Adrenal gland (tissue), 9 donors: ENCODE measurements at regions not wholly inside any gene's neighbourhood (a gene's known extent, or its start where the extent isn't known, plus 50 kb on each side); places are given as distances from the start of the nearest gene placed in this dataset.

ENCODE experiments used
- DNase-seq, 7 donors: peaks; one replicate each; pipeline ENCODE4 v3.0.0-alpha.2; 2019 to 2020
- H3K27ac ChIP-seq, 5 donors: fragments of 200-600 bp; sonication (generic) in 4 of 5; 1 replicate in 3 of 5; 2 replicates in 2 of 5; pipeline versions ENCODE4 v1.5.1 to v1.8.0; 2016 to 2020; ENCODE audit warnings: mild to moderate bottlenecking in 1 of 5
- H3K27me3 ChIP-seq: fragments of 200-600 bp; 2 replicates; pipeline ENCODE4 v1.8.0; 2021
- H3K36me3 ChIP-seq, 2 donors: fragments of 200-600 bp; replicated peaks in 1 of 2; 1 replicate in 1 of 2; 2 replicates in 1 of 2; pipeline versions ENCODE4 v1.5.1 to v1.8.0; 2018 to 2022
- H3K4me1 ChIP-seq, 2 donors: fragments of 200-600 bp; replicated peaks in 1 of 2; 1 replicate in 1 of 2; 2 replicates in 1 of 2; pipeline versions ENCODE4 v1.5.1 to v1.8.0; 2018 to 2021
- H3K4me3 ChIP-seq, 4 donors: fragments of 200-600 bp; sonication (generic) in 3 of 4; one replicate each; pipeline ENCODE4 v1.5.1; 2016 to 2018
- H3K9me3 ChIP-seq, 3 donors: fragments of 200-600 bp; sonication (generic) in 1 of 3; replicated peaks in 1 of 3; 1 replicate in 2 of 3; 2 replicates in 1 of 3; pipeline versions ENCODE4 v1.5.1 to v1.8.0; 2016 to 2021
- POLR2A ChIP-seq, 2 donors: fragments of 450-650 bp; IDR thresholded peaks; one replicate each; pipeline ENCODE4 v1.6.1; 2017; ENCODE audit warnings: antibody characterized with exemption in 2 of 2, mild to moderate bottlenecking in 2 of 2, moderate library complexity in 1 of 2
- WGBS, 4 donors: extraction: QIAGEN DNeasy Blood & Tissue Kit in 2 of 4; methylation state at CpG; one replicate each; pipeline versions ENCODE4 v1.1.5 to v1.1.7; 2013 to 2017; 5-methylcytosine and 5-hydroxymethylcytosine counted together
- intact Hi-C, 2 donors: fragments of 100-400 bp; cut with DNase I; formaldehyde crosslinking; loops; one replicate each; pipeline versions ENCODE4 v1.14.1 to v1.15.0; 2022 to 2023
- TF ChIP-seq, protein P1 (sequence below), 6 experiments: fragments of 450-650 bp in 4 of 6; fragments of 200-600 bp in 2 of 6; sonication (generic) in 1 of 6; IDR thresholded peaks; 1 replicate in 5 of 6; 2 replicates in 1 of 6; pipeline versions ENCODE4 v1.5.1 to v1.8.0; 2016 to 2021; ENCODE audit warnings: antibody characterized with exemption in 6 of 6, mild to moderate bottlenecking in 2 of 6, moderate library complexity in 1 of 6
- donor health status: healthy with polysubstance abuse.
- donor health status: Bipolar disorder and iron deficiency.
- donor health status: DM: yes; HTN: yes; CAD: no.
- donor health status: DM: no; HTN: no; CAD: no.
- donor health status: DM: no; HTN: no; CAD: no.

DNA sequence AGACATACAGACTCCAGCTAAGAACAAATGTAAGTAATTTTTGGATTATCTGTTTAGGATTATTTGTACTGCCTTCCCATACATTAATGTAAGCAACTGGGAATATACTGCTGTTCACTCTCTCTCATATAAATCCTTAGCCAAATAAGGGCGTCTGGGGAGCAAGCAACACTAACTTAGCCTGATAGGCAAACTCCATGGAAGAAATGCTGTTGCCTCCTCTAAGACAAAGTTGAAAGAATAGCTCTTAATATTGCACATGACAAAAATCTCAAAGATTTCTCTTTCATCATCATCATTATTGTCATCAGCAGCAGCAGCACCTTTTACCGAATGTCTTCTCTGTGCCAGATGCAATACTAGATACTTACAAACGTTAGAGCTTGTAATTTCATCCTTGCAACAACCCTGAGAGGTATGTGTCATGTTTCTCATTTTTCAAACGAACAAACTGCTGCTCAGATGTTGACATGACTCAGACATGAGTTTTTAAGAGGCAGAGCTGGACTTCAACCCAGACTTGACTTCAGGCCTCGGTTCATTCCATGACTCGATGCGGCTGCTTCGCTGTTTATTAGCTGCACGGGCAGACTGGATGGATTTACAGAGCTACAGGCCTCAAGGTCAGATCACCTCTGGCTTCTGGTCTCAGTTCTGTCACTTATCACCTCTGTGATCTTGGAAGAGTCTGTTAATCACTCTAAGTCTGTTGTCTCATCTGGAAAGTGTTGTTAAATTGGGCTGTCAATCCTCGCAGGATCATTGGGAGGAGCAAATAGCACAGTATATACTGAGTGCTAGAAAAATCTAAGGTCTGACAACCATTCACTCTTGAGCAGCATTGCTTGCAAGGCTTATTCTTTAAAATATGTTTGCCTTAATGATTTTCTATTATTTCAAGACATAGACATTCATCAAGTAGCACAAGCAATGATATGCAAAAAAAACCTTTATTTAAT is 126.3 kb upstream of the CELF2 start:
- Histone ChIP-seq H3K27ac (no peak overlapping the region), H3K36me3 (no peaks in the 10 kb centered on the region), H3K9me3 (no peaks in the 10 kb centered on the region), H3K4me1 (no peaks in the 10 kb centered on the region), H3K4me3 (no peak overlapping the region), H3K27me3 (no peaks in the 10 kb centered on the region)
- no peak for DNase-seq
- 74 to 78% (median 75%) methylated on average over 10 of the region's 10 CpGs for WGBS, 4 donors
- intact Hi-C loops, result no loop called here
- TF ChIP-seq, protein P1, sequence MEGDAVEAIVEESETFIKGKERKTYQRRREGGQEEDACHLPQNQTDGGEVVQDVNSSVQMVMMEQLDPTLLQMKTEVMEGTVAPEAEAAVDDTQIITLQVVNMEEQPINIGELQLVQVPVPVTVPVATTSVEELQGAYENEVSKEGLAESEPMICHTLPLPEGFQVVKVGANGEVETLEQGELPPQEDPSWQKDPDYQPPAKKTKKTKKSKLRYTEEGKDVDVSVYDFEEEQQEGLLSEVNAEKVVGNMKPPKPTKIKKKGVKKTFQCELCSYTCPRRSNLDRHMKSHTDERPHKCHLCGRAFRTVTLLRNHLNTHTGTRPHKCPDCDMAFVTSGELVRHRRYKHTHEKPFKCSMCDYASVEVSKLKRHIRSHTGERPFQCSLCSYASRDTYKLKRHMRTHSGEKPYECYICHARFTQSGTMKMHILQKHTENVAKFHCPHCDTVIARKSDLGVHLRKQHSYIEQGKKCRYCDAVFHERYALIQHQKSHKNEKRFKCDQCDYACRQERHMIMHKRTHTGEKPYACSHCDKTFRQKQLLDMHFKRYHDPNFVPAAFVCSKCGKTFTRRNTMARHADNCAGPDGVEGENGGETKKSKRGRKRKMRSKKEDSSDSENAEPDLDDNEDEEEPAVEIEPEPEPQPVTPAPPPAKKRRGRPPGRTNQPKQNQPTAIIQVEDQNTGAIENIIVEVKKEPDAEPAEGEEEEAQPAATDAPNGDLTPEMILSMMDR (IDR thresholded peaks at IDR 0.05), result no peak
- no peak for TF ChIP-seq POLR2A (IDR thresholded peaks at IDR 0.05)

DNA sequence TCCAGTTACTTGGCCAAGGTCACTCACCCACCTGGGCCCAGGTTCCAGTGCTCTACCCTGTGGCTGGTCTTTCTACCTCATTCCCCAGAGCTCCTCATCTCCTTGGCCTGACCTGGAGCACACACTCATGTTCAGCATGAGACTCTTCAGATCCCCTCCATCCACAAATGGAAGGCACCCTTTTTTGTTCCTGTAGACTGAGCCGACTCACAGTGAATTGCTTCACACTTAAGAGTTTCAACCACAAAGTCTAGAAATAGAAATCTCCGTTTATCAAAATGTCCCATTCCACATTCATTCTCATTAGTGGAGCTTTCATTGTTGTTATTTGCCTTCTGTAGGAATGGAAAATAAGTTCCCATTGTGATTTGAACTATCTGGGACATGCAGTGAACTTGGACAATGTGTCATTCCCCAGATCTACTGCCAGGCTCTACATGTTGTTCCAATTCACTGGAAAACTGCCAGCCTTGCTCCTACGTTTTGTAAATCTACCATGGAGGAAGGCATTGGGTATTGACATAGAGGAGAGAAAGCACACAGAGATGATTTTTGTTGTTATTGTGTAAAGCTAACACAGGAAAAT is 125.3 kb upstream of the CELF2 start:
- no peak for TF ChIP-seq POLR2A (IDR thresholded peaks at IDR 0.05)
- TF ChIP-seq, protein P1 (IDR thresholded peaks at IDR 0.05), result no peak
- no peak for DNase-seq
- H3K4me3 ChIP-seq, result no peak overlapping the region
- no peaks in the 10 kb centered on the region for H3K9me3 ChIP-seq
- H3K36me3 ChIP-seq, result no peaks in the 10 kb centered on the region
- H3K4me1 ChIP-seq, result no peaks in the 10 kb centered on the region
- WGBS, 4 donors, result 53 to 61% (median 57%) methylated on average over 3 of the region's 3 CpGs
- no peaks in the 10 kb centered on the region for H3K27me3 ChIP-seq
- intact Hi-C loops, result no loop called here
- H3K27ac ChIP-seq, result no peak overlapping the region

DNA sequence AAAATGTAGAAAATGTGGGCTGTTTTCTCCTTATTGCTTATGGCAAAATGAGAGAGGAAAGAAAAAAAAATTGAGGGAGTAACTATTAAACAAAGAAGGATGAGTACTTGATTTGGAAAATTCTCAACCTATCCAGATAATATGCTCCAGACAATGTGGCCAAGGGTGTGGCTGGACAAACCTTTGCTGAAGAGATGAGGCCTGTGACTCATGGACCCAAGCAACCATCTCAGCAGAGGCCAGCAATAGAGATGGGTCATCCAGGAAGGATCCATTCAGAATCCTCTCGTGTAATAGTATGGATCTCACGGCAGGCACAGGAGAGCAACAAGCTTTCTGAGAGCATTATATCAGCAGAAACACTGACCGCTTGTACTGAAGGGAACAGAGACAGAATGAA is 120.3 kb upstream of the CELF2 start:
- Histone ChIP-seq H3K36me3 (no peaks in the 10 kb centered on the region), H3K27ac (no peak overlapping the region), H3K27me3 (no peaks in the 10 kb centered on the region), H3K4me1 (no peaks in the 10 kb centered on the region), H3K4me3 (no peak overlapping the region), H3K9me3 (no peaks in the 10 kb centered on the region)
- WGBS, 4 donors, result 71 to 94% (median 94%) methylated on average over 3 of the region's 3 CpGs
- intact Hi-C loops, result no loop called here
- TF ChIP-seq, protein P1 (IDR thresholded peaks at IDR 0.05), result no peak
- no peak for TF ChIP-seq POLR2A (IDR thresholded peaks at IDR 0.05)
- DNase-seq, result no peak

DNA sequence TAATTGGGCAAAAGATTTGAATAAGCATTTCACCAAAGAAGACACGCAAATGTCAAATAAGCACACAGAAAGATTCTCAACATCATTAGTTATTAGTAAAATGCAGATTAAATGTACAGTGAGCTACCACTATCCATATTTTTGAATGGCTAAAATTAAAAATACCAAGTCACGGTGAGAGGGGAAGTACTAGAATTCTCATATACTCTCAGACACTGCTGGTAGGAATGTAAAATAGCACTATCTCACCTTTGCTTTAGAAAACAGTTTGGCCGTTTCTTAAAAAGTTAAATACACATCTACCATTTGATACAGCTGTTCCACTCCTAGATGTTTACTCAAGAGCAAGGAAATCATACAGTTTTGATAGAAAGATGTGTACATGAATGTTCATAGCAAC is 115.8 kb upstream of the CELF2 start:
- no peak overlapping the region for H3K27ac ChIP-seq
- no peaks in the 10 kb centered on the region for H3K36me3 ChIP-seq
- H3K4me3 ChIP-seq, result no peak overlapping the region
- WGBS, 4 donors, result 73 to 79% (median 78%) methylated on average over 3 of the region's 3 CpGs
- TF ChIP-seq POLR2A (IDR thresholded peaks at IDR 0.05), result no peak
- TF ChIP-seq, protein P1 (IDR thresholded peaks at IDR 0.05), result no peak
- no peaks in the 10 kb centered on the region for H3K27me3 ChIP-seq
- H3K4me1 ChIP-seq, result no peaks in the 10 kb centered on the region
- H3K9me3 ChIP-seq, result no peaks in the 10 kb centered on the region
- intact Hi-C loops, result no loop called here
- no peak for DNase-seq
